ENCODE measurements at regions not wholly inside any gene's neighbourhood (a gene's known extent, or its start where the extent isn't known, plus 50 kb on each side); places are given as distances from the start of the nearest gene placed in this dataset.

DNA sequence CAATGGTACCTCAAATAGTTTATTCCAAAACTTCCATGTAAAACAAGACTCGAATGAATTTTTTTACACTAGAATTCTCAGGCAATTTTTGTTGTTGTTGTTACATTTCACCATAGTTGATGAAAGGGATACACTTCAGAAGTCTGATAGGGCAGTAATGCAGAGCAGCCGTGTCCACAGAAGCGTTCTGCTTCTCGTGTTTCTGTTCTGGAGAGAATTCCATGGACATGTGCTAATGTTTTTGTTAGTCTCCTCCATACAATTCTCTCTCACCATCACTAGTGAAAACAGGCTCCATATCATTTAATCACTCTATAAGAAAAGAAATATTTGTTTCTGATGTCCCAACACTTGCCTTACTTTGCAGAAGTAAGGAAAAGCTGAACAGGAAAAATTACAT is 606.1 kb downstream of the SLC16A7 start:
- no peaks in the 10 kb centered on the region for H3K27me3 ChIP-seq (ENCODE audit: insufficient read depth, low read length)
- POLR2A ChIA-PET = no interaction called here

More for the DNA sequence above, 606.1 kb downstream of the SLC16A7 start:
- ChIA-PET CTCF (no interaction called here), RAD21 (ENCODE audit: low non-redundant PET in 1 of 2, low total read pairs in 2 of 2, uncharacterized antibody in 2 of 2, unreplicated experiment in 2 of 2) (no interaction called here)
- H3K4me3 ChIP-seq (replicated peaks in 1 of 2; ENCODE audit: low read depth in 1 of 2, low read length in 2 of 2) = no peak overlapping the region
- intact Hi-C loops (cut with micrococcal nuclease) = no loop called here
- no peak for DNase-seq (ENCODE audit: low read depth, low spot score)
- no peak overlapping the region for H2AFZ ChIP-seq (ENCODE audit: low read depth, low read length, poor library complexity, severe bottlenecking)
- H3K79me2 ChIP-seq (ENCODE audit: insufficient read depth, low read length) = no peaks in the 10 kb centered on the region
- no peaks in the 10 kb centered on the region for H3K9me3 ChIP-seq (ENCODE audit: control insufficient read depth in 1 of 2, insufficient read depth in 1 of 2, low read depth in 1 of 2, low read length in 2 of 2)
- TF ChIP-seq, protein P1, sequence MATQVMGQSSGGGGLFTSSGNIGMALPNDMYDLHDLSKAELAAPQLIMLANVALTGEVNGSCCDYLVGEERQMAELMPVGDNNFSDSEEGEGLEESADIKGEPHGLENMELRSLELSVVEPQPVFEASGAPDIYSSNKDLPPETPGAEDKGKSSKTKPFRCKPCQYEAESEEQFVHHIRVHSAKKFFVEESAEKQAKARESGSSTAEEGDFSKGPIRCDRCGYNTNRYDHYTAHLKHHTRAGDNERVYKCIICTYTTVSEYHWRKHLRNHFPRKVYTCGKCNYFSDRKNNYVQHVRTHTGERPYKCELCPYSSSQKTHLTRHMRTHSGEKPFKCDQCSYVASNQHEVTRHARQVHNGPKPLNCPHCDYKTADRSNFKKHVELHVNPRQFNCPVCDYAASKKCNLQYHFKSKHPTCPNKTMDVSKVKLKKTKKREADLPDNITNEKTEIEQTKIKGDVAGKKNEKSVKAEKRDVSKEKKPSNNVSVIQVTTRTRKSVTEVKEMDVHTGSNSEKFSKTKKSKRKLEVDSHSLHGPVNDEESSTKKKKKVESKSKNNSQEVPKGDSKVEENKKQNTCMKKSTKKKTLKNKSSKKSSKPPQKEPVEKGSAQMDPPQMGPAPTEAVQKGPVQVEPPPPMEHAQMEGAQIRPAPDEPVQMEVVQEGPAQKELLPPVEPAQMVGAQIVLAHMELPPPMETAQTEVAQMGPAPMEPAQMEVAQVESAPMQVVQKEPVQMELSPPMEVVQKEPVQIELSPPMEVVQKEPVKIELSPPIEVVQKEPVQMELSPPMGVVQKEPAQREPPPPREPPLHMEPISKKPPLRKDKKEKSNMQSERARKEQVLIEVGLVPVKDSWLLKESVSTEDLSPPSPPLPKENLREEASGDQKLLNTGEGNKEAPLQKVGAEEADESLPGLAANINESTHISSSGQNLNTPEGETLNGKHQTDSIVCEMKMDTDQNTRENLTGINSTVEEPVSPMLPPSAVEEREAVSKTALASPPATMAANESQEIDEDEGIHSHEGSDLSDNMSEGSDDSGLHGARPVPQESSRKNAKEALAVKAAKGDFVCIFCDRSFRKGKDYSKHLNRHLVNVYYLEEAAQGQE (IDR thresholded peaks at IDR 0.05; ENCODE audit: low read depth) = no peak
- TF ChIP-seq, protein P2, sequence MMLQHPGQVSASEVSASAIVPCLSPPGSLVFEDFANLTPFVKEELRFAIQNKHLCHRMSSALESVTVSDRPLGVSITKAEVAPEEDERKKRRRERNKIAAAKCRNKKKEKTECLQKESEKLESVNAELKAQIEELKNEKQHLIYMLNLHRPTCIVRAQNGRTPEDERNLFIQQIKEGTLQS (IDR thresholded peaks at IDR 0.05) = no peak
- TF ChIP-seq CEBPB (IDR thresholded peaks at IDR 0.05; ENCODE audit: low read depth) (no peak), SP1 (IDR thresholded peaks at IDR 0.05; ENCODE audit: low read depth) (no peak), POLR2AphosphoS5 (IDR thresholded peaks at IDR 0.05; ENCODE audit: low read depth, low read length) (no peak)
- TF ChIP-seq, protein P3, sequence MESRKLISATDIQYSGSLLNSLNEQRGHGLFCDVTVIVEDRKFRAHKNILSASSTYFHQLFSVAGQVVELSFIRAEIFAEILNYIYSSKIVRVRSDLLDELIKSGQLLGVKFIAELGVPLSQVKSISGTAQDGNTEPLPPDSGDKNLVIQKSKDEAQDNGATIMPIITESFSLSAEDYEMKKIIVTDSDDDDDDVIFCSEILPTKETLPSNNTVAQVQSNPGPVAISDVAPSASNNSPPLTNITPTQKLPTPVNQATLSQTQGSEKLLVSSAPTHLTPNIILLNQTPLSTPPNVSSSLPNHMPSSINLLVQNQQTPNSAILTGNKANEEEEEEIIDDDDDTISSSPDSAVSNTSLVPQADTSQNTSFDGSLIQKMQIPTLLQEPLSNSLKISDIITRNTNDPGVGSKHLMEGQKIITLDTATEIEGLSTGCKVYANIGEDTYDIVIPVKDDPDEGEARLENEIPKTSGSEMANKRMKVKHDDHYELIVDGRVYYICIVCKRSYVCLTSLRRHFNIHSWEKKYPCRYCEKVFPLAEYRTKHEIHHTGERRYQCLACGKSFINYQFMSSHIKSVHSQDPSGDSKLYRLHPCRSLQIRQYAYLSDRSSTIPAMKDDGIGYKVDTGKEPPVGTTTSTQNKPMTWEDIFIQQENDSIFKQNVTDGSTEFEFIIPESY (IDR thresholded peaks at IDR 0.05; ENCODE audit: extremely low read depth, insufficient replicate concordance, low read length) = no peak
- TF ChIP-seq, protein P4, sequence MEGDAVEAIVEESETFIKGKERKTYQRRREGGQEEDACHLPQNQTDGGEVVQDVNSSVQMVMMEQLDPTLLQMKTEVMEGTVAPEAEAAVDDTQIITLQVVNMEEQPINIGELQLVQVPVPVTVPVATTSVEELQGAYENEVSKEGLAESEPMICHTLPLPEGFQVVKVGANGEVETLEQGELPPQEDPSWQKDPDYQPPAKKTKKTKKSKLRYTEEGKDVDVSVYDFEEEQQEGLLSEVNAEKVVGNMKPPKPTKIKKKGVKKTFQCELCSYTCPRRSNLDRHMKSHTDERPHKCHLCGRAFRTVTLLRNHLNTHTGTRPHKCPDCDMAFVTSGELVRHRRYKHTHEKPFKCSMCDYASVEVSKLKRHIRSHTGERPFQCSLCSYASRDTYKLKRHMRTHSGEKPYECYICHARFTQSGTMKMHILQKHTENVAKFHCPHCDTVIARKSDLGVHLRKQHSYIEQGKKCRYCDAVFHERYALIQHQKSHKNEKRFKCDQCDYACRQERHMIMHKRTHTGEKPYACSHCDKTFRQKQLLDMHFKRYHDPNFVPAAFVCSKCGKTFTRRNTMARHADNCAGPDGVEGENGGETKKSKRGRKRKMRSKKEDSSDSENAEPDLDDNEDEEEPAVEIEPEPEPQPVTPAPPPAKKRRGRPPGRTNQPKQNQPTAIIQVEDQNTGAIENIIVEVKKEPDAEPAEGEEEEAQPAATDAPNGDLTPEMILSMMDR (IDR thresholded peaks at IDR 0.05 in 2 of 3, conservative IDR thresholded peaks at IDR 0.05 in 1 of 3; ENCODE audit: borderline replicate concordance in 1 of 3, insufficient read depth in 1 of 3, low read depth in 2 of 3, low read length in 2 of 3) = no peak
- no TSS peak for BruUV-seq (replicated peaks)
- H3K36me3 ChIP-seq (ENCODE audit: control insufficient read depth in 1 of 2, insufficient read depth in 2 of 2, low read length in 2 of 2) = no peaks in the 10 kb centered on the region
- H3K27ac ChIP-seq (ENCODE audit: low read depth, low read length) = no peak overlapping the region
- H3K4me1 ChIP-seq (ENCODE audit: control insufficient read depth in 1 of 2, insufficient read depth in 2 of 2, low read length in 2 of 2) = peaks cover 0 to 3% of the 10 kb centered on the region in 2 experiments; a peak in 1 of 4 replicates
- no peak overlapping the region for H3K4me2 ChIP-seq (ENCODE audit: low read length)
- ATAC-seq = no peak
- H4K20me1 ChIP-seq (ENCODE audit: insufficient read depth) = no peaks in the 10 kb centered on the region
- no peaks in the 10 kb centered on the region for H3K9me2 ChIP-seq (ENCODE audit: insufficient read depth)
- H3K9ac ChIP-seq (ENCODE audit: low read length) = no peak overlapping the region
